Ectodermal cell (in vitro differentiated cells): ENCODE measurements at regions not wholly inside any gene's neighbourhood (a gene's known extent, or its start where the extent isn't known, plus 50 kb on each side); places are given as distances from the start of the nearest gene placed in this dataset.

Experiments
- H3K27ac ChIP-seq: 2 replicates; pipeline ENCODE4 v1.7.0; 2013; ENCODE audit warnings: mild to moderate bottlenecking, low read depth, low read length; ENCODE audit not compliant: insufficient read depth, poor library complexity, severe bottlenecking
- H3K27me3 ChIP-seq: 2 replicates; pipeline ENCODE4 v1.7.0; 2013; ENCODE audit warnings: mild to moderate bottlenecking, low read length; ENCODE audit not compliant: insufficient read depth, control insufficient read depth, poor library complexity, severe bottlenecking
- H3K36me3 ChIP-seq: one replicate; pipeline ENCODE4 v1.7.0; 2013; ENCODE audit warnings: low read length; ENCODE audit not compliant: control insufficient read depth, insufficient read depth
- H3K4me1 ChIP-seq: one replicate; pipeline ENCODE4 v1.7.0; 2013; ENCODE audit warnings: low read length; ENCODE audit not compliant: control insufficient read depth, insufficient read depth
- H3K4me3 ChIP-seq: 2 replicates; pipeline ENCODE4 v1.7.0; 2013; ENCODE audit warnings: low read depth, low read length, control low read depth; ENCODE audit not compliant: insufficient read depth
- H3K9me3 ChIP-seq: 2 replicates; pipeline ENCODE4 v1.7.0; 2013; ENCODE audit warnings: mild to moderate bottlenecking, low read length, moderate library complexity; ENCODE audit not compliant: control insufficient read depth
- WGBS, 2 experiments: methylation state at CpG; one replicate each; pipeline ENCODE4 v1.1.7; 2013; ENCODE audit warnings: missing lambda C conversion rate in 2 of 2; 5-methylcytosine and 5-hydroxymethylcytosine counted together

DNA sequence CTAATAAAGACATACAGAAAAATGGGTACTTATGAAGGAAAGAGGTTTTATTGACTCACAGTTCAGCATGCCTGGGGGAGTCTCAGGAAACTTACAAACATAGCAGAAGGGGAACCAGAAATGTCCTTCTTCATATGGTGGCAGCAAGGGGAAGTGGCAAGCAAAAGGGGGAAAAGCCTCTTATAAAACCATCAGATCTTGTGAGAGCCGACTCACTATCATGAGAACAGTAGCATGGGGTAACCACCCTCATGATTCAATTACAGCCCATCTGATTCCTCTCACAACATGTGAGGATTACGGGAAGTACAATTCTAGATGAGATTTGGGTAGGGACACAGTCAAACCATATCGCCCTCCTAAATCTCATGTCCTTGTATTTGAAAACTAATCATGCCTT is 1305.4 kb upstream of the SORCS1 start:
- no peak overlapping the region for H3K27ac ChIP-seq
- 62 to 64% methylated on average over 3 of the region's 3 CpGs for WGBS, 2 experiments
- no peaks in the 10 kb centered on the region for H3K9me3 ChIP-seq
- no peaks in the 10 kb centered on the region for H3K36me3 ChIP-seq
- H3K4me1 ChIP-seq = no peaks in the 10 kb centered on the region
- H3K27me3 ChIP-seq = peaks cover 27% of the 10 kb centered on the region
- H3K4me3 ChIP-seq = no peak overlapping the region

DNA sequence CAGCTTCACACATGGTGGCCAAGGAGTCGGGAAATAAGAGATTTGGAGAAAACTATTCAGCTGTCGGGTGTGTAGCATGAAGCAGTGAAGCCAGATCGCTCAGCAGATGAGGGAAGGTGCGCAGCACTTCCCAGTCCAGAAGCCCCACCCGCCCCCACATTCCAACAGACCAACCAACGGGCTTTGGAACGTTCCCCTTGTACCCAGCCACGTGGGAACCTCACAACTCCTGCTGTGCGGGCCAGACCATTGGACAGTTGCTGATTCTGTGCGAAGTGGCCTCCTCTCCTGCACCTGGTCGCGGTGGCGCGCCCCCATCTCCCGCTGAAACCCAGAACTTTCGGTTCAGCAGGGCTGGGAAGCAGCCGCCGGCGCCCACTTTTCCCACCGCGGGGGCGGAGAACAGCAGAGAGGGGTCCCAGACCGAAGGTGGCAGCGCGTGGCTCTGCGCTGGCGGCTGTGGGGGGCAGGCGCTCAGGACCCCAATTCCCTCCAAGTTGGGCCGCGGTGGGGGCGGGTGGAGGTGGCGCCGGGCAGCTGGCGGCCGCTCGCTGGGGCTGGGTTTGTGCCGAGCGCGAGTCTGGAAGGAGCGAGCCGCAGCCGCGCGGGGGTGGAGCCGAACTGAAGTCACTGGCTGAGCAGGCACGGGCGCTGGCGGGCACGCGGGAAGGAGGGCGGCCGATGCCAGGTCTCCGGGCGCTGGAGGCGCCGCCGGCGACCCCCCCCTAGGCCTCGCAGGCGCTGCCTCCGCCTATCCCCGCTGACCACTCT is 1301.5 kb upstream of the SORCS1 start:
- Histone ChIP-seq H3K9me3 (no peaks in the 10 kb centered on the region), H3K27me3 (peaks cover 27% of the 10 kb centered on the region), H3K4me1 (no peaks in the 10 kb centered on the region), H3K4me3 (peak overlapping the region; percentile 30), H3K36me3 (no peaks in the 10 kb centered on the region), H3K27ac (no peak overlapping the region)
- 10 to 13% methylated on average over 62 of the region's 62 CpGs for WGBS, 2 experiments

DNA sequence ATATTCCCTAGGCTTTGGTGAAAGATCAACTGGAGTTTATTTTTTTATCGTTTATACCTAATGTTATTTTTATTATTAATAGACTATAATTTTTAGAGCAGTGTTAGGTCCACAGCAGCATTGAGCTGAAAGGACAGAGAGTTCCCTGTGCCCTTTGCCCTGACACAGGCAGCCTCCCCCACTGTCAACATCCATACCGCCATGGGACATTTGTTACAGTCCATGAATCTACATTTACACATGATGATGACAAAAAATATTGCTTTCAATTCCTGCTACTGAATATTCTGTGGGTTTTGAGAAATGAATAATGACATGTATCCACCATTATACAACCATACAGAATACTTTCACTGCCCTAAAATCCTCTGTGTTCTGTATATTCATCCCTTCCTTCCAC is 1297.5 kb upstream of the SORCS1 start:
- Histone ChIP-seq H3K4me3 (no peak overlapping the region), H3K27ac (no peak overlapping the region), H3K9me3 (no peaks in the 10 kb centered on the region), H3K4me1 (no peaks in the 10 kb centered on the region), H3K27me3 (peaks cover 21% of the 10 kb centered on the region), H3K36me3 (no peaks in the 10 kb centered on the region)
- WGBS, 2 experiments = 88 to 93% methylated on average over 1 of the region's 2 CpGs

DNA sequence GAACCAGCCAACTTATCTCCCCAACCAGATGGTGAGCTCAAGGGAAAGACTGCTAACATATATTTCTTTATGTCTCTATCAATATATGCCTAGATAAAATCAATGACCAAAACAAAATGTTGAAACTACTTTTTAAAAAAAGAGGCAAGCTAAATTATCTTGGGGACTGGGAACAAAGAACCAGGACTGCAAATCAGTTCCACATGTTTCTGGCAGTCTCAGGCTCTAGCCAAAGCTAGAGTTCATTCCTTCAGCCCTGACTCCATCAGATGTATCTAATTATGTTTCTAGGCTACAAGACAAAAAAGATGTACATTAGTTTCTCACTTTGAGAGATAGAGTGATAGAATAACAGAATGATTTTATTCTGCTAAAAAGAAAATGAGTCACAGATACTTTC is 1290.3 kb upstream of the SORCS1 start:
- Histone ChIP-seq H3K4me1 (no peaks in the 10 kb centered on the region), H3K36me3 (no peaks in the 10 kb centered on the region), H3K4me3 (no peak overlapping the region), H3K27me3 (no peaks in the 10 kb centered on the region), H3K27ac (no peak overlapping the region), H3K9me3 (no peaks in the 10 kb centered on the region)

DNA sequence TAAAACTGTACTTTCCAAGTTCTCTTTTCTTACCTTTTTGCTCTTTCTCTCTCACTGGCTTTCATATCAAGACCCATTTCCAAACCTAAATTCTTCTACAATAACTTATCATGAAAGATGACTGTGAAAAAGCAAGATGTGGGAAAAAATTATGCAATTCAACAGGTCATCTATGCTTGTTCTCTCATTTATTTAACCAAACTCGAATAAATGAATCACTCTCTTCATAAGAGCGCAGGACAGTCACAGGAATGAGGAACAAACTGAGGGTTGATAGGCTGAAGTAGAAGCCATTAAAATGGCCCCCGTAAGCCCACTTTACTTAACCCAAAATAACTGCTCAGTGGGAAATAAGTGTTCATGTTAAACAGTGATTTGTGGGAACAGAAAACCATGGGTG is 1289.7 kb upstream of the SORCS1 start:
- Histone ChIP-seq H3K4me1 (no peaks in the 10 kb centered on the region), H3K4me3 (no peak overlapping the region), H3K36me3 (no peaks in the 10 kb centered on the region), H3K9me3 (no peaks in the 10 kb centered on the region), H3K27ac (no peak overlapping the region), H3K27me3 (no peaks in the 10 kb centered on the region)
- WGBS, 2 experiments = 86 to 100% methylated on average over 2 to 3 of the region's 3 CpGs

DNA sequence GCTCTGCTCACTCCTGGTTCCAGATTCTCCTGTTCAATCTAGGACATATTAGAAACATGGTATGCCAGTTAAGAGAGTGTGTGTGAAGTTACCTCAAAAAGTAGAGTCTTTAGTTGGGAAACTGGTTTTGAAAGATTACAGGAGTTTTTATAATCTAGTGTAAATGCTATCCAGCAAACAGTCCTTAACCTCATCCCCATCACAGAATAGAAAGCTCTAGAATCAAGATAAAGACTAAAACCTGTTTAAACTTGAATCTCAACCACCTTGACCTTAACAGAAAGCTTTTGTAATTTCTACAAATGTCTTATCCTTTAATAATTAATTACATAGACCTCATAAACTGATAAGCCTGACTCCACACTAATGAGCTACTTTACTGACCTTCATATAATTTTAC is 1288.7 kb upstream of the SORCS1 start:
- Histone ChIP-seq H3K9me3 (no peaks in the 10 kb centered on the region), H3K27ac (no peak overlapping the region)

DNA sequence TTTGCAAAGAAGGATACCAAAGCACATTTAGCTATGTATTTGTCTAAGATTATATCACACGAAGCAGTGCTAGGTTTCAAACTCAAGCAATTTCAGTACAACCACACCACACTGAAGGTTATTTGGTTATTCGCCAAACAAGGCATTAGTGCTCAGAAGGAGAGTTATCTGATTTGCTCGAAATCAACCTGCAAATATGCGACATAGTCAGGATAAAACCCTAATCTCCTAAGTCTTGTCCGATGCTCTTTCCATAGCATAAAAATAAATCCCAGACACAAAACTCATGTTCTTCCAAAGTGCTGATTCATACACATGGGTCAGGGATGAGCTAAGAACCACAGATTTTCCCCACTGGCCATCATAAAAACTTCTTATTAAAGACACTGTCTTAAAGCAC is 1288.0 kb upstream of the SORCS1 start:
- Histone ChIP-seq H3K9me3 (no peaks in the 10 kb centered on the region), H3K4me3 (no peak overlapping the region), H3K27ac (no peak overlapping the region), H3K27me3 (no peaks in the 10 kb centered on the region), H3K4me1 (no peaks in the 10 kb centered on the region), H3K36me3 (no peaks in the 10 kb centered on the region)
- WGBS, 2 experiments = 90% methylated on average over 5 of the region's 5 CpGs

More for the DNA sequence above, 1288.7 kb upstream of the SORCS1 start:
- no peaks in the 10 kb centered on the region for H3K4me1 ChIP-seq
- H3K4me3 ChIP-seq = no peak overlapping the region
- H3K27me3 ChIP-seq = no peaks in the 10 kb centered on the region
- H3K36me3 ChIP-seq = no peaks in the 10 kb centered on the region

DNA sequence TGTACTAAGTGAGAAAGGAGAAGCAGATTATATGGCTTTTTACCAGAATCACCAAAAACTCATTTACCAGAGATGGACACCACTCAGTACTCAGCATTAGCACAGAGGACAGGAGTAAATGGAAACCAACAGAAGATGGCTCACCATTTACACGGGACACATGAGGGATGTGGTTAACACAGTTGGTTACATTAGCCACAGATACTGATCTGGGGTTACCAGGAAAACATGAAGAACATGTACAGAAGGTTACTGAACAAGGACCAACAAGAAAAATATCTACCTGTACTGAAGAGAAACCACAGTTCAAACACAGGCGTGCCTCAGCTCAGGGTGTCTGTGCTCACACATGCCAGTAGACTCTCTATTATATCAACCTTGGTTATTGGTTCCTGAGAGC is 1285.8 kb upstream of the SORCS1 start:
- Histone ChIP-seq H3K4me1 (no peaks in the 10 kb centered on the region), H3K9me3 (no peaks in the 10 kb centered on the region), H3K36me3 (no peaks in the 10 kb centered on the region), H3K4me3 (no peak overlapping the region), H3K27me3 (no peaks in the 10 kb centered on the region), H3K27ac (no peak overlapping the region)
- 79 to 83% methylated on average over 2 of the region's 2 CpGs for WGBS, 2 experiments

DNA sequence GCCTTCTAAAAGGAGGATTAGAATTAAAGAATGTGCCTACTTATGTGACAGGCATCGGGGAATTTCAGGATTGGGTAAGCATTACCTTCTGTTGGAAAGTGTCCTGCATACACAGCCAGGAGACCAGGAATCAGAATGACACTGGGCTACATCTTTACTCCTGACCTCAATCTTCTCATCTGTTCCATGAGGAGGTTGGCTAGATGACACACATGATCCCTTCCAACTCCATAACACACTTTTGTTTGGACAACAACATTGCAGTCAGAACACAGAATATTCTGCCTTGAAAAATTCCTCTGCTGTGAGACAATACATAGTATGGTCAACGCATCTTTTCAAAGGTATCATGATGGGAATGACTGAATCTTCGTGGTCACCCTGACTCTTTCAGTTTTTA is 1281.2 kb upstream of the SORCS1 start:
- 84 to 91% methylated on average over 3 of the region's 3 CpGs for WGBS, 2 experiments
- H3K9me3 ChIP-seq = no peaks in the 10 kb centered on the region

DNA sequence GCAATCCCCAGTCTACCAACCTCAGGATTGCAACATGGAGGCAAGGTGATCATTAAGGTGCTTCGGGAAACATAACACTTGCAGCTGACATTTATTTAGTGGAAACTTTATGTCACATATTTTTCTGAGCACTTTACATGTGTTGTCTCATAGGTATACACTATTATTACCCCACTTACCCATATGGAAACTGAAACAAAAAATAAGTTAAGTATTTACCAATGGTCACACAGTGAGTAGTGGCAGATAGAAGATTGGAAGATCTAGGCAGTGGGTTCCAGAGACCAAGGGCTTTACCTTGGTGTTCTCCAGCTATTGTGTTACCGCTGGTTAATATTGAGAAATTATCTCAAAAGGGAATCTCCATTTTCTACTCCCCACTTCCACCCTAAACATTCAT is 1279.1 kb upstream of the SORCS1 start:
- Histone ChIP-seq H3K27ac (no peak overlapping the region), H3K27me3 (no peaks in the 10 kb centered on the region), H3K36me3 (no peaks in the 10 kb centered on the region), H3K9me3 (no peaks in the 10 kb centered on the region), H3K4me3 (no peak overlapping the region), H3K4me1 (no peaks in the 10 kb centered on the region)
- WGBS, 2 experiments = 76 to 81% methylated on average over 2 of the region's 2 CpGs

More for the DNA sequence above, 1281.2 kb upstream of the SORCS1 start:
- H3K4me1 ChIP-seq = no peaks in the 10 kb centered on the region
- no peak overlapping the region for H3K4me3 ChIP-seq
- no peak overlapping the region for H3K27ac ChIP-seq
- H3K36me3 ChIP-seq = no peaks in the 10 kb centered on the region
- no peaks in the 10 kb centered on the region for H3K27me3 ChIP-seq

DNA sequence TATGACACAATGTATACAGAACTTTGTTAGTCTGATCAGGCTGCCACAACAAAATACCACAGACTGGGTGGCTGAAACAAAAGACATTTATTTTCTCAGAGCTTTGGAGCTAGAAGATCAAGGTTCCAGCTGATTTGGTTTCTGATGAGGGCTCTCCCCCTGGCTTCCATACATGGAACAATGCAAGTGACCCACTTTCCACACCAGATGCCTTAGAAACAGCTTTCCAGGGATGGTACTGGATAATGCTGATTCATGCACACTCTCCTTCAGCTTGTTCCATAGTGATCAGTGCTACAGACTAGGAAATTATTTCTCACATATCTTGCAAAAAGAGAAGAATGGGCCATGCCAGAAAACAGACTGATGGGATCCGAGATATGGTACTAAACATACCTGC is 1274.9 kb upstream of the SORCS1 start:
- Histone ChIP-seq H3K4me3 (no peak overlapping the region), H3K27ac (no peak overlapping the region), H3K4me1 (no peaks in the 10 kb centered on the region), H3K36me3 (no peaks in the 10 kb centered on the region), H3K27me3 (no peaks in the 10 kb centered on the region), H3K9me3 (no peaks in the 10 kb centered on the region)
- WGBS, 2 experiments = 82 to 89% methylated on average over 1 of the region's 1 CpG
